T-helper 2 cell (primary cell): ENCODE measurements at regions not wholly inside any gene's neighbourhood (a gene's known extent, or its start where the extent isn't known, plus 50 kb on each side); places are given as distances from the start of the nearest gene placed in this dataset.

Experiments
- DNase-seq, 5 experiments: peaks; one replicate each; pipeline versions ENCODE4 v3.0.0 to v3.0.0-alpha.2; 2012 to 2022

DNA sequence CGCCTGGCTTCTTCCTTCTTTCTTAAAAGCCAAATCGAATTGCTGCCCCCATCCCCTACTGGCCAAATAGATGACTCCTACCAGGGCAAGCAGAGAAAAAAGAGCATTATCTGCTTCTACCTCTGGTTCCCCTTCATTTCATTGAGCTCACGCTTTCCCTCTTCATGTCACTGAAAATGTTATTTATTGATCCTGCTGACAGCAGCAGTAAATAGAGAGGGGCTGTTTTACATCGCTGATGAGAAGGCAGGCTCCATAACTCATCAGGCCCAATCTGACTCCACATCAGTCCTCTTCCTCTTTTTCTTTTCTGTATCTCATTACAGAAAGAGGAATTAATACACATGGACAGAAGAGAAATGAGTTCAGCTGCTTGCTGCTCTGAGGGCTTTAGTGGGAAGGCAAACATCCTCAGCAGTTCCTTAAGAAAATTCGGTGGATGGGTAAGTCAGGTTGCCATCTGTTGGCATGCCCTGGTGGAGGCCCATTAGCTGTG, 904.1 kb downstream of the KCNMA1 start:
- no peak for DNase-seq

DNA sequence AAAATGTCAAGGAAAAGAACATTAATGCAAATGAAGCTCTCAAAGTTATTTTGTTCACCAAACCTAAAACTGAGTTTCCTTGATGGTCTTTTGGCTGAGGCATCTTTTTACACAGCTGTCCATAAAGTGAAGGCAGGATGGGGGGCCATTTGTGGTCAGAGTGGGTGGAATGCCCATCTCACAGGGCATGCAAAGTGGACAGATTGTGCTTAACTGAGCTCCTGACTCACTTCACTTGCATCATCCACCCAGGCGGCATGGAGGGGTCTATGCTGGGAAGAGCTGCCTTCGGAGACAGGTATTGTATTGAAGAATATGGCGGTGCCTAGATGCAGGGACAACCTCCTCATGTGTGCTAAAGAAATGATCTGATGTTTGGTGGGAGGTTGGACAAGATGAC, 905.3 kb downstream of the KCNMA1 start:
- no peak for DNase-seq

DNA sequence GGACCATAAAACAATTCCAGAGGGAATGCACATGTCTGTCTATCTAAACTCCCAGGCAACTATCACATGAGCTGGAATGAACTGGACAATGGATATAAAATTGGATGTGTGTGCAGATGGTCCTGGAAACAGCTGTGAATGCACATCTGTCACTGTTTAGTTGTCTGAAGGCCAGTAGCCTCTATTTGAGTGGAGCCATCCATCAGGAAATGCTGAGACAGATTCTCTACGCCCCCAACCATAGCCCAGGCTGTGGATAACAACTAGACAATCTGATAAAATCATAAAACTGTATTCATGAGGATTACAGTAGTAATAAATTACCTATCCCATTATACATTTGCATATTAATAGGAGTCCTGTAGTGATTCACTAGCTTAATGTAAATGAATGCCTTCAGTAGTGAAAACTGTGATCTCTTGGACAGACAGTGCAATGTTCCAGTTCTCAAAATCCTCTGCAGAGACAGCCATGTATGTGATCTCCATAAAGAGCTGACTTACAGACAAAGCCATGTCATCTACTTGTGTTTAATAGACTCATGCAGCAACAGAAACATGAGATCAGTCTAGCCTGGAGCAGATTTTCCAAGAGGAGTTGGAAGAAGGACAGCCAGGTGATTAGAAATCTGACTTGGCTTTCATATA, 907.6 kb downstream of the KCNMA1 start:
- no peak for DNase-seq

DNA sequence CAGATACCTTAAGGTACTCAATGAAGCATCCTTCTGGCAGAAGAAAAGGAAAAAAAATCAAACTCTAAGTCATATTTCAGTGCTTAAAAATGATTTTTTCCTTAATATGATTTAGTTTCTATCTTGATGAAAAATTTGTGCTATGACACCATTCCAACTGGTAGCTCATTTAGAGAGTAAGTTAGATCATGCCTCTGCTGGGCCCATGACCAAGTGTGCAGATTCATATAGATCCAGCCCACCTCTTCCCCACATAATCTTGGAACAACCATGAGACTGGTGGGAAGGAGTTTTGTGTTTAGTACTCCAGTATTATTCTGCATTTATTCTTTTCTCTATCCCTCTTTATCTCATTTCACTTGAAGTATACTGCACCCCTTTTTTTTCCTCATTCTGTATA, 908.3 kb downstream of the KCNMA1 start:
- no peak for DNase-seq

DNA sequence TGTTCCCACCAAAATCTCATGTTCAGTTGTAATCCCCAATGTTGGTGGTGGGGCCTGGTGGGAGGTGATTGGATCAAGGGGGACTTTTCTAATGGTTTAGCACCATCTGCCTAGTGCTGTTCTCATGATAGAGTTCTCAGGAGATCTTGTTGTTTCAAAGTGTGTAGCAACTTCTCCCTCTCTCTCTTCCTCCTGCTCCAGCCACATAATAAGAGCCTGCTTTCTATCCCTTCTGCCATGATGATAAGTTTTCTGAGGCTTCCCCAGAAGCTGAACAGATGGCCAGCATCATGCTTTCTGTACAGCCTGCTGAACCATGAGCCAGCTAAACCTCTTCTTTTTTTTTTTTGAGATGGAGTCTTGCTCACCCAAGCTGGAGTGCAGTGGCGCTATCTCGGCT, 910.6 kb downstream of the KCNMA1 start:
- no peak for DNase-seq

DNA sequence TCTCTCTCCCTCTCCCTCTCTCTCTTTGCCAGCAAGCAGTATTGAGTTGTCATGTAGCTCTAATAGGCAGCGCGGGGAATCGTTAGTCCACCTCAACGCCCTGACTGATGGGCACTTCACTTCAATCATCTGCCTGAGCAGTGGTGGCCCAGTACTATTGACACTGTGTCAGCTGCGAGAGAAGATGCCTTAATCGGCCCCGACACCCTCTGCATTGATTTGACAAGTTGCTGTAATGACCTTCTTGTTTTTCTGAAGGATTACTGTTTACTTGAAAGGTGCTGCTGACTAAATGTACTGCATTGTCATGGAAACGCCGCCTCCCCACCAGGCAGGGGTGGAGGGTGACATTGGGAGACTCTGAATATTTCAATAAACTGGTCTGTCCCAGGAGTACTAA, 913.8 kb downstream of the KCNMA1 start:
- DNase-seq, result no peak

DNA sequence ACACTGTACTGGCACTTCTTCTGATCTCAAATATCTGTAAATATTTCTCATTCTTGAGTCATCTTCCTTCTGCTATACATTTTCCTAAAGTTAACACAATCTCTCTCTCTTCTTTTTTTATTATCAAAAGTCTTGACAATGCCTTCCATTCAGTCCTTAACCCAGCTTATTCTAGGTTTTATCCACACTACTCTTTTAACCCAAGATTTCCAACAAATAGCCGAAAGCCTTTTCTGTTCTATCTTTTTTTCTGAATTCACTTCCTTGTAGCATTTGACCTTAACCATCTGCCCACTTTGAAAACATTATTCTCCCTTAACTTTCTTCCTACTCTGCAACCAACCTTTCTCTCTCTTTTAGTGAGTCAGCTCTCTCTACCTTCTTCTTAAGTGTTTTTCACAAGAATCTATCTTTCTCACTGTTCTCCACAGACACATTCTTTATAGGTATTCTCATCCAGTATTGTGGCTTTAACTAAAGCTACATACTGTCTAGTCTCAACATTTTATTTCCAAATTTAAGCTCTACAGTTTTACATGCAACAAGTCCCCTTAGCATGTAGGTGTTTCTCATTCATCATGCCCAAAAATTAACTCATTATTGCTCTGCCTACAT, 915.6 kb downstream of the KCNMA1 start:
- DNase-seq, result no peak

DNA sequence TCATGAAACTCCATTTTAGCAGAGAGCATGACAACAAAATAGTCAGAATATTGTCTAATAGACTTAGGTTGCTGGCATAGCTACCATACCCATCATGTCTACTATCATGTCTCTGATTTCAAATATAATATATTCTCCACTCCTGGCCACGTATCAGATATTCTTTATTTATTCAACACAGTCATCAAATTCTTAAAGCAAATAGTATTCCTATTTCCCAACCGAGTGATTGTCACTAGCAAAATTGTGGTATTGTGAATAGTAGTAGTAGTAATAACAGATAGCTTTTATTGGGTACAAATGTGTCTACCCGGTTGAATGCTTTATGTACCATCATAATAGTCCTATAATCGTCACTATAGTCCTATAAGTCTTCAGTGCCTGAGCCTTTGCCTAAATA, 918.6 kb downstream of the KCNMA1 start:
- no peak for DNase-seq

DNA sequence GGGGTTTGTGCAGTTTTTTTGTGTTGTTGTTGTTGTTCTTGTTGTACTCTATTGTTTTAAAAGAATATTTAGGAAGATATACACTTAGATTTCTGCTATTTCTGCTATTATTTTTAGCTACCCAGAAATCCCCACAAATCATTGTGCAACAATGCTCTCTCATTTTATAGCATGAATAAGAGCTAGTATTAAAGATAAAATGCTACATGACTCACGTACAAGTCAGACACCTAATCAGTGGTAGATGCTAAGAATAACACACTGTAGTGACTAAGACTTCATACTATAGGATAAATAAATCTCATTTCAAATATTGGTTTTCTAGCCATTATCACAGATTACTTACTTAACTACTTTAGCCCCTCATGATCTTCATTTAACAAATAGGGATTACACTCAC, 920.5 kb downstream of the KCNMA1 start:
- no peak for DNase-seq

DNA sequence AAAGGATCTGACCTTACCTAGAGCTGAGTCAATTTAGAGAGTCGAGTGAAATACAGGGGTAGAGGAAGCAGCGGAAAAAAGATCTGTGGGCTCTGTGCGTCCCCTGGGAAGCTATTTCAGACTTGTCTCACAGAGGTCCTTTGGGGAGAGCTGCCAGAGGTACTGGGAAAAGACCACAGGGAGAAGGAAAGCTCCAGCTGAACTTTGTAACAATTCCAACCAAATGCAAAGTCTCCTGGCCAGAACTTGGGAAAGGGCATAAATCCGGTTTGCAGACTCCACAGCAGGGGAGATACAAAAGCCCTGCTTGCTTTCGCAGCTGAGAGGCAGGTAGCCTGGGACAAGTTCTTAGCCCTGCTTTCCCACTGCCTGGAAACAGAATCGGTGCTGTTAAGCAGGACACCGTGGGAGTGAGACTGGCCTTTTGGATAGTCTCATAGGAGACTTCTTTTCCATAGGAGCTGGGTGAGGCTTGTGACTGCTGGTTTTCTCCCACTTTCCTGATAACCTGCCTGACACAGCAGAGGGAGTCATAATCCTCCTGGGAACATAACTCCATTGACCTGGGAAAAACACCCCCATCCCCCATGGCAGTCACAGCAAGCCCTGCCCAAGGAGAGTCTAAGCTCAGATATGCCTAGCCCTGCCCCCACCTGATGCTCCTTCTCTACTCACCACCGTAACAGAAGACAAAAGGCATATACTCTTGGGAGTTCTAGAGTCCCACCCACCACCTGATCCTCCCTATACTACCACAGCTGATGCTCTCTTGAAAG, 926.2 kb downstream of the KCNMA1 start:
- no peak for DNase-seq

DNA sequence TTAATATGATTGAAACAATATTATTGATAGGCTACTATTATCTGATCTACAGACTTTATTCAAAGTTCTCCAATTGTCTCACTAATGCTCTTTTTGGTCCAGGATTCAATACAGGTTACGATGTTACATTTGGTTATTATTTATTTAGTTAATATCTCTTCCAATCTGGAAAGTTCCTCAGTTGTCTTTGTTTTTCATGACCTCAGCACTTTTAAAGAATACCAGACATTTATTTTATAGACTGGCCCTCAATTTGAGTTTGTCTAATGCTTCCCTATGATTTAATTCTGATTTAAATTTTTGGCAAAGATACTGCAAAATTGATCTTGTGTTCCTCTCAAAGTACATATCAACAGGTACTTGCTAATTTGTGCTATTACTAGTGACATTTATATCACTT, 937.4 kb downstream of the KCNMA1 start:
- DNase-seq, result no peak

DNA sequence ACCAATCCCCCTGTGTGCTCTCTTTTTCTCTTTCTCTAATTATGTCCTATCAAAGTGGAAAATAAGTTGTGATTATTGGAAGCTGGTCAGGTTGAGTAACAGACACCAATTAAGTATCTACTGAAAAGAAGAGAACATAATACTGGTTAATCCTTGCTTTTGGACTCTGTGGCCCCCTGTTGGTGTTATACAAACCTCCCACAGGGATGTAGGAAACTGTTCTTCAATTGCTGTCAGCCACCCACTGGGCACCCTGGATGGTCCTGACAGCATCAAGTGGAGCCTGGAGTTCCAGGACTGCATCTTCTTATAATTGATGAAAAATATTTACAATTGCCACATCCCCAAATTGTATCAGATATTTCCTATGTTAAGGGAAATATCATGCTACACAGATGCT, 939.7 kb downstream of the KCNMA1 start:
- no peak for DNase-seq

DNA sequence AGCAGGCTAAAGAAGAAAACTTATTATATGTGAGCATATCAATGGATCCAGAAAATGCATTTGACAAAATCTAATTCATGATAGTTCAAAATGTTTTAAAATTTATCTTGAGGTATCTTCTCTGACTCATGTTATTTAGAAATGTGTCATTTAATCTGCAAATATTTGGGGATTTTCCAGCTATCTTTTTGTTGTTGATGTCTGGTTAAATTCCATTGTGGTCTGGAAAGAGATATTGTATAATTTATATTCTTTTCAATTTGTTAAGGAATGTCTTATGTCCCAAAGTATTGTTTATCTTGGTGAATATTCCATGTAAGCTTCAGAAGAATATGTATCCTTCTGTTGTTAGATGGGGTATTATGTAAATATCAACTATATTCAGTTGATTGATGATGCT, 942.5 kb downstream of the KCNMA1 start:
- no peak for DNase-seq

DNA sequence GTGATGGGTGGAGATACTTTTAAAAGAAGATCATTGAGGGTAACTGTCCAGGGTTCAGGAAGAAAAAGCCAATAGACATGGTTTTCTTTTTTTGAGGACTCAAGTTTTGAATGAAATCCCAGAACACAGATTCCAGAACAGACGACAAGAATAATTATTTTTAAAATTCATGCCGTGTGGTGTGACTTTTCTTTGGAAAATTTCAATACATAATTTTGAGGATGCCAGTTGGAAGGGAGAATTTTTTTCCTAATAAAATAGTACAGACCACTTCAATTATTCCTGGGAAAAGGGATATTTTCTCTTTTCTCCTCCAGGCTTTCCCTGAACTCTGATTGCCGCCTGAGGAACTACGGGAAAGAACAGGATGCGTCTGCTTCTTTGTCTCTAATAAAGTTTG, 951.4 kb downstream of the KCNMA1 start:
- no peak for DNase-seq

DNA sequence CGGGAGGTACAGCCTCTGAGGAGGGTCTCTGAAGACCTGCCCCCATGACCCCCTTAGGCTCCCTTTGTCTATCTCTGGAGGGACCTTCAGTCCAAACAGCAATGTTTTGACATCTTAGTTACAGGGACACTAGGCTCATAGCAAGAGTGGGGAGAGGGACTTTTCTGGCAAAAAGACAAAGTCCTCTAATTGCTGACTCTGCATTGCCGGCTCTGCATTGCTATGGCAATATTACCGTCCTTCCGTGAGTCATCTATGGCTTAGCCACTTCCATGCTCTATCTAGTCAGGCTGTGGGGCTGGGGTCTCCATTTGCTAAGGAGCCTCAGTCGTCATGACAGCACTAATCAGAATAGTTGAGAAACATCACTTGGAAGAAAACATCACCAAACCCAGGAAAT, 952.6 kb downstream of the KCNMA1 start:
- no peak for DNase-seq

DNA sequence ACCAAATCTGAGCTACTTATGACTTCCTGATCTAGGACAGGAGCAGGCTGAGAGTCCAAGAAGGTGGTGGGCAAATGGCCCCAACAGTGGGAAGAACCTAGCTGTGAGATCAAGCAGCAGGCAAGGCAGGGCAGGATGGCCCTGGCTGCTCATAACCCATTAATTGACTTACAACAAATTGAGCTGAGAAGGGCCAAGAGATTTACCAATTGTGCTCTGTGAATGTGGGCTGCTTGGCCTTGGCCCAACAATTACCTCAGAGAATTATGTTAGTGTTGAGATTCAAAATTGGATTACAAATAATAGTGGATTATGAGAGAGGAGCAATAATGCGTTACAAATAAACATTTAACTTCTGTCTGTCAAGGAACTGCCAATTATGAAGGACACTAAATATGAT, 956.5 kb downstream of the KCNMA1 start:
- DNase-seq, result no peak

DNA sequence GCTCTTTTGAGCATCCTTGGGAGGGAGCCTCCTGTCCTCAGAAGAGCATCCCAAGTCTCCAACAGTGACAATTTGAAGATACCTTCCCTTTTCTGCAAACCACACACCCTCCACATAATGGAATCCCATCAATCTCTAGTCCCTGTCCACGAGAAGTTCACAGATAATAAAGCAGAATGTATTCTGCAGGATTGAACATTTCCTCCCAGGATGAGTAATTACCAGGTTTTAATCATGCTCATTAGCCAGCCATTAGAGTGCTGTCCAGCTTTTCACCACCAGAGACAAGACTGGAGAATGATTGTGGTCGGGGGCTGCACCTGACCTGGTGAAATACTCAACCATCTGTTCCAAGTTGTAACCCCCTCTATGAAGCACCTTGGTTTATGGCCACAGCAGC, 958.6 kb downstream of the KCNMA1 start:
- no peak for DNase-seq

DNA sequence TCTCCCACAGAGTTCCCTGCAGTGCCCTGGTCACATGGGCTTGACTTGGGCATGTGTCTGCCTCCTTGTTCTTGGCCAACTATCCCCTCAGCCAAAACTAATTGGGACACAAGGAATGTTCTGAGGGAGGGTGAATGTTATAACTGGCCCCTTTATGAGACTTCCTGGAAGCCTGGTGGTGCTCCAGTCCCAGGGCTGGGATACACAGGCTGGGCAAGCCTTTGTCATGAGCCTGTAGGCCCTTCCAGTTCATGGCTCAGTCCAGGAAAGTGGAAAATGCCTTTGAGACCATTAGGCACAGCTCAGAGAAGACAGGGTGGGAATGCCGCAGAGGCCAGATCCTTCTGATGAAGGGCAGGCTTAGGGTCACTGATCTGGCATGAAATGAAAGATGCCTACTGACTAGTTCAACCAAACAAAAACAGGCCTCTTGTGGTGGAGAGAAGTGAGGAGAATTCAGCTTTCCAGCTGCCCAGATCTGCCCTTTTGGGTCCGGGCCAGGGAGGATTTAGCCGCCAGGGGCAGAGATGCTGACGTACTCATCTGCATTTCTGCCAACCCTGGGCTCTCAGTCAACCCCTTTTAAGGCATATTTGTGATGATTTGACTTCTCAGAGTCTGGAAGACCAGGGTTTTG, 961.5 kb downstream of the KCNMA1 start:
- no peak for DNase-seq

DNA sequence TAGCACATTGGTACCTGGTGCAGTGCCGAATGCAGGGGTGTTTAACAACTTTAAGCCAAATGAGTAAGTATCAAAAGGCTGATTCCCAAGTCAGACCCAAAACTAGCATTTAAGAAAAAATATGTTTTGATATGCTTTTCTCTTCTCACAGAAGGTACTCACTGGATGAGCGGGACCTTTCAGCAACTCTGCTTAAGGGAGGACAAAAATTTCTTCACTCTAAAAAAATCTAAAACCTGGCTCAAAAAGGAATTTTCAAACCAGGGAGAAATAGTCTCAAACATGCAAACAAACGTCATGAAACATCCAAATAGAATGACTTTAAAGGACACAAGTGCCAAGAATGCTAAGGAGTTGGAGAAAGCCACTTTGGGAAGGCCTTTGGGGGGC, 962.1 kb downstream of the KCNMA1 start:
- DNase-seq, result no peak

DNA sequence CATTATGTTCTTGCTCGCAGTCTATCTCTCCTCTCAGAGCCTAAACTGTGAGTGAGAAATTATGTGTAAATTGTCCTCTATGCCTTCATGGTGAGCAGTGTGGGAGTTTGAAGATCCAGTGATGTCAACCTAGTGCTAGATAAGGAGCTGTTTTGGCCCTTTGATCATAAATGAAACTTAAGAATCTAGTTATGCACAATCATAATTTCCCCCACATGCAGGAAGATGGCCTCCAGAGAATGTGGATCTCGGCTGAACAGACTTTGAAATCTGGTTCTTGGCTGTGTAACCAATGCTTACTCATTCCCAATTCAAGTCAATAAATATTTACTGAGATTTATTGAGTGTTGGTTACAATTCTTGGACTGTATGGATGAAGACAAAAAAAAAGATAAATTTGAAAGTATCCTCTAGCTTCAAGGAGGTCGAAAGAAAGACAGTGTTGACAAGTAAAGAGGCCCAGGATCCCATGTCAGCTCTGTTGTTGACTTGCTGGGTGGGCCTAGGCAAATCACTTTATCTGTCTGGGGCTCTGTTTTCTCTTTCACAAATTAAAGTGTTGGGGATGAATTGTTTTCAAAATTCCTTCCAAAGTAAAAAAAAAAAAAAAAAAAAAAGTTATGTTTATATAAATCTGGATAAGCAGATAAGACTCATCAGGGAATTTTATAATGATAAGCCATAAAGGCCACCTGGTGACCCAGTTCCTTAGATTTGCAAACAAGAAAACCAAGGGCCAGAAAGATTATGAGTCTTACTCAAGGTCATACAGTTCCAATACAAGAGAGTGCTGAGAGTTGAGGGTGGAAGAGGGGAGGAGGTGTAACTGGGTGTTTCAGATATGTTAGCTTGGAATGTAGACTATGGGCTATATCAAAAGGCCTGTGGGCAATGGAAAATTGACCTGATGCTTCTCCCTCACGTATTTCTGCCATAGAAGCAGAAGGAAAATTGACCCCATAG, 969.9 kb downstream of the KCNMA1 start:
- no peak for DNase-seq

DNA sequence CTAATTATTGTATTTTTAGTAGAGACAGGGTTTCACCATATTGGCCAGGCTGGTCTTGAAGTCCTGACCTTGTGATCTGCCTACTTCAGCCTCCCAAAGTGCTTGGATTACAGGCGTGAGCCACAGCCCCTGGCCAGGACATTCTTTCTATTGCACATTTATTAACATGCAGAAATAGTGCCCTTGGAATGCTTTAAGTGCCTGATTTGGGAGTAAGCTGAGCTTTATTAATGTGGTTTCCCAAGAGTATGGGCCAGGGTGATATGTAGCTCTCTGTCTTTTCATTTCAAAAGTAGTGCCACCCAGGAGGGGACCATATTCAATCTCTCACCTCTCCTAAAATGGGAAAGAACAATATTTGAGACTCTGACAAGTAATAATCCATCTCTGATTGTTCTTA, 970.7 kb downstream of the KCNMA1 start:
- no peak for DNase-seq

DNA sequence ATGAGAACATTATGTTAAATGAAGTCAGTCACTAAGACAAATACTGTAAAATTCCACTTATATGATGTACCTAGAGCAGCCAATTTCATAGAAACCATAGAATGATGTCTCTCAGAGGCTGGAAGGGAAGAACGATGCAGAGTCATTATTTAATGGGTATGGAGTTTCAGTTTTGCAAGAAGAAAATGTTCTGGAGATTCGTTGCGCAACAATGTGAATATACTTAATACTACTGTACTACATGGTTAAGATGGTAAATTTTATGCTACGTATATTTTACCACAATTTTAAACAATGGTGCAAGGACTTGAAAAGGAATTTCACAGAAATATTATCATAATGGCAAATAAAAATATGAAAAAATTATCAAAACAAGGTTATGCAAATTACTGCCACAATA, 972.6 kb downstream of the KCNMA1 start:
- no peak for DNase-seq
